ENCODE measurements at regions not wholly inside any gene's neighbourhood (a gene's known extent, or its start where the extent isn't known, plus 50 kb on each side); places are given as distances from the start of the nearest gene placed in this dataset.

DNA sequence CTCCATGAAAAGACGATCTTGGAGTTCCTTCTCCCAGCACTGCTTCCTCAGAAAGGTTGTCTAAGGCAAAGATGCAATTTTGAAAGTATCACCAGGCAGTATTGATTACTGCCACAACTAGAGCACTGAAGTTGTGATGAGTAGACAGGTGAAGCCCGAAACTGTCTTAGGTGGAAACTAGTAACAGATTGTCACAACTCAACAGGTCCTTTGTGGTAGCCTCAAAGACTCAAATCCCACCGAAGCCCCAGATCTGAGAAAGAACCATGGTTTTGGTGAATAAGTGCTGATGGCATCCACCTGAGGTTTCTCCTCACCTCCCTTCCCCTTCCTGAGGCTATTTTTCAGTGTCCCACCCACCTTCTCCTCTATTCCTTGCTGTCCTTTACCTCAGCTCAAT lies 248.0 kb downstream of the DSEL start:
- FAIRE-seq (no peak), DNase-seq (ENCODE audit: low read depth in 1 of 2, low spot score in 2 of 2) (no peak)
- no peak overlapping the region for H2BK5ac ChIP-seq (ENCODE audit: low read depth, low read length)
- H3K79me1 ChIP-seq (ENCODE audit: low read depth, low read length) = no peaks in the 10 kb centered on the region
- H3K9ac ChIP-seq (replicated peaks in 1 of 4; ENCODE audit: extremely low read depth in 1 of 4, low read depth in 3 of 4, low read length in 3 of 4) = no peak overlapping the region
- H2BK15ac ChIP-seq (ENCODE audit: low read length) = no peak overlapping the region
- H4K20me1 ChIP-seq (replicated peaks in 1 of 2; ENCODE audit: control insufficient read depth in 1 of 2, insufficient read depth in 2 of 2, low read length in 2 of 2) = no peaks in the 10 kb centered on the region
- no peak overlapping the region for H3K56ac ChIP-seq (replicated peaks; ENCODE audit: insufficient read length, low read depth, low read length)
- WGBS, 2 experiments (ENCODE audit: extremely low coverage in 1 of 2, insufficient coverage in 1 of 2, insufficient read length in 1 of 2, insufficient replicate concordance in 2 of 2, low coverage in 1 of 2, low lambda C conversion rate in 2 of 2, missing lambda C conversion rate in 1 of 2) = 96% methylated on average over 3 of the region's 3 CpGs; no CpG with 5 or more reads in 1 of the 2 experiments
- no peak overlapping the region for H3K18ac ChIP-seq (ENCODE audit: extremely low read depth, low read length)
- no peak overlapping the region for H4K91ac ChIP-seq (replicated peaks; ENCODE audit: insufficient read length, low read length)
- no peak overlapping the region for H3K4me3 ChIP-seq (ENCODE audit: extremely low read depth in 1 of 4, insufficient read depth in 2 of 4, low read depth in 3 of 4, low read length in 4 of 4)
- H3K27ac ChIP-seq (ENCODE audit: low read depth, low read length) = no peak overlapping the region
- H3K4me1 ChIP-seq (replicated peaks in 1 of 4; ENCODE audit: control insufficient read depth in 3 of 4, insufficient read depth in 4 of 4, low read length in 3 of 4) = peaks cover 0 to 7% (median 3%) of the 10 kb centered on the region in 4 experiments; a peak in 4 of 7 replicates
- ChIA-PET POLR2A (ENCODE audit: partially characterized antibody) (no interaction called here), CTCF (ENCODE audit: partially characterized antibody) (no interaction called here)
- no peak overlapping the region for H3K4ac ChIP-seq (replicated peaks; ENCODE audit: insufficient read length, low read depth, low read length)
- no peak overlapping the region for H4K8ac ChIP-seq (ENCODE audit: extremely low read depth, insufficient read depth, low read length)
- no peak overlapping the region for H3K23ac ChIP-seq (ENCODE audit: insufficient read length)
- no peak overlapping the region for H2BK12ac ChIP-seq (ENCODE audit: low read depth, low read length)
- H4K5ac ChIP-seq (ENCODE audit: insufficient read length, low read depth, low read length) = no peak overlapping the region
- H3K4me2 ChIP-seq (ENCODE audit: insufficient read depth in 1 of 2, low read depth in 2 of 2, low read length in 2 of 2) = no peak overlapping the region
- no peaks in the 10 kb centered on the region for H3K79me2 ChIP-seq (ENCODE audit: control insufficient read depth in 1 of 2, insufficient read depth in 2 of 2, low read length in 2 of 2)
- no peak overlapping the region for H3K14ac ChIP-seq (ENCODE audit: insufficient read length)
- no peak overlapping the region for H2AK5ac ChIP-seq (ENCODE audit: low read depth, low read length)
- H3K23me2 ChIP-seq (ENCODE audit: low read depth, low read length) = no peaks in the 10 kb centered on the region
- H3K27me3 ChIP-seq (replicated peaks in 1 of 4; ENCODE audit: control insufficient read depth in 3 of 4, extremely low read depth in 1 of 4, insufficient read depth in 3 of 4, low read length in 3 of 4) = no peaks in the 10 kb centered on the region
- no peak overlapping the region for H2BK20ac ChIP-seq (ENCODE audit: low read length)
- no peaks in the 10 kb centered on the region for H3K36me3 ChIP-seq (ENCODE audit: control insufficient read depth in 2 of 4, insufficient read depth in 4 of 4, low read length in 3 of 4)
- H2AFZ ChIP-seq (ENCODE audit: low read length) = no peak overlapping the region
- TF ChIP-seq, protein P1, sequence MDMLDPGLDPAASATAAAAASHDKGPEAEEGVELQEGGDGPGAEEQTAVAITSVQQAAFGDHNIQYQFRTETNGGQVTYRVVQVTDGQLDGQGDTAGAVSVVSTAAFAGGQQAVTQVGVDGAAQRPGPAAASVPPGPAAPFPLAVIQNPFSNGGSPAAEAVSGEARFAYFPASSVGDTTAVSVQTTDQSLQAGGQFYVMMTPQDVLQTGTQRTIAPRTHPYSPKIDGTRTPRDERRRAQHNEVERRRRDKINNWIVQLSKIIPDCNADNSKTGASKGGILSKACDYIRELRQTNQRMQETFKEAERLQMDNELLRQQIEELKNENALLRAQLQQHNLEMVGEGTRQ (IDR thresholded peaks at IDR 0.05; ENCODE audit: low read length) = no peak
- TF ChIP-seq TAF7 (optimal IDR thresholded peaks at IDR 0.05; ENCODE audit: borderline replicate concordance, low read depth, low read length) (no peak), SP1 (IDR thresholded peaks at IDR 0.05; ENCODE audit: low read depth, low read length) (no peak), CTBP2 (IDR thresholded peaks at IDR 0.05; ENCODE audit: borderline replicate concordance, insufficient read depth, insufficient read length, low read length) (no peak), CHD1 (IDR thresholded peaks at IDR 0.05; ENCODE audit: low read depth, low read length) (no peak), BRCA1 (IDR thresholded peaks at IDR 0.05; ENCODE audit: low read depth, low read length) (no peak), SIRT6 (IDR thresholded peaks at IDR 0.05; ENCODE audit: low read length) (no peak), EZH2 (IDR thresholded peaks at IDR 0.05; ENCODE audit: low read depth, low read length, severe bottlenecking) (no peak), EP300 (IDR thresholded peaks at IDR 0.05; ENCODE audit: borderline replicate concordance in 1 of 2, low read depth in 2 of 2, low read length in 2 of 2) (no peak)
- TF ChIP-seq, protein P2, sequence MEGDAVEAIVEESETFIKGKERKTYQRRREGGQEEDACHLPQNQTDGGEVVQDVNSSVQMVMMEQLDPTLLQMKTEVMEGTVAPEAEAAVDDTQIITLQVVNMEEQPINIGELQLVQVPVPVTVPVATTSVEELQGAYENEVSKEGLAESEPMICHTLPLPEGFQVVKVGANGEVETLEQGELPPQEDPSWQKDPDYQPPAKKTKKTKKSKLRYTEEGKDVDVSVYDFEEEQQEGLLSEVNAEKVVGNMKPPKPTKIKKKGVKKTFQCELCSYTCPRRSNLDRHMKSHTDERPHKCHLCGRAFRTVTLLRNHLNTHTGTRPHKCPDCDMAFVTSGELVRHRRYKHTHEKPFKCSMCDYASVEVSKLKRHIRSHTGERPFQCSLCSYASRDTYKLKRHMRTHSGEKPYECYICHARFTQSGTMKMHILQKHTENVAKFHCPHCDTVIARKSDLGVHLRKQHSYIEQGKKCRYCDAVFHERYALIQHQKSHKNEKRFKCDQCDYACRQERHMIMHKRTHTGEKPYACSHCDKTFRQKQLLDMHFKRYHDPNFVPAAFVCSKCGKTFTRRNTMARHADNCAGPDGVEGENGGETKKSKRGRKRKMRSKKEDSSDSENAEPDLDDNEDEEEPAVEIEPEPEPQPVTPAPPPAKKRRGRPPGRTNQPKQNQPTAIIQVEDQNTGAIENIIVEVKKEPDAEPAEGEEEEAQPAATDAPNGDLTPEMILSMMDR (IDR thresholded peaks at IDR 0.05; ENCODE audit: control extremely low read depth in 1 of 3, insufficient read depth in 1 of 3, low read depth in 1 of 3, low read length in 3 of 3) = no peak
- H2BK120ac ChIP-seq (replicated peaks; ENCODE audit: low read depth, low read length) = no peak overlapping the region
- H3K9me3 ChIP-seq (ENCODE audit: insufficient read depth in 2 of 2, low read depth in 1 of 2, low read length in 1 of 2) = no peaks in the 10 kb centered on the region

Data from H1 (cell line).